OCI-LY1 (cell line): ENCODE measurements at regions not wholly inside any gene's neighbourhood (a gene's known extent, or its start where the extent isn't known, plus 50 kb on each side); places are given as distances from the start of the nearest gene placed in this dataset.

Source experiments
- H2AFZ ChIP-seq: fragments of 200-600 bp; sonication (generic), shearing (Covaris generic); 2 replicates; pipeline ENCODE4 v1.6.0; 2014; ENCODE audit warnings: antibody characterized with exemption, mild to moderate bottlenecking, low read length
- H3F3A ChIP-seq: fragments of 200-600 bp; sonication (generic), shearing (Covaris generic); 2 replicates; pipeline ENCODE4 v1.6.0; 2014; ENCODE audit warnings: mild to moderate bottlenecking, antibody characterized with exemption, low read length, moderate library complexity; ENCODE audit not compliant: insufficient read depth
- H3K27ac ChIP-seq: fragments of 200-600 bp; sonication (generic); 2 replicates; pipeline ENCODE4 v1.5.1; 2014; ENCODE audit warnings: low read length, mixed run types, mild to moderate bottlenecking, low read depth; ENCODE audit not compliant: poor library complexity, severe bottlenecking
- H3K27me3 ChIP-seq: fragments of 200-600 bp; sonication (generic); 2 replicates; pipeline ENCODE4 v1.6.0; 2014; ENCODE audit warnings: antibody characterized with exemption, mild to moderate bottlenecking, low read length, moderate library complexity; ENCODE audit not compliant: insufficient read depth
- H3K36me3 ChIP-seq: fragments of 200-600 bp; sonication (generic); 2 replicates; pipeline ENCODE4 v1.6.1; 2014; ENCODE audit warnings: mild to moderate bottlenecking, antibody characterized with exemption, low read length, moderate library complexity, mixed read lengths; ENCODE audit not compliant: insufficient read depth
- H3K4me1 ChIP-seq: fragments of 200-600 bp; sonication (generic); 2 replicates; pipeline ENCODE4 v1.5.1; 2014; ENCODE audit warnings: mild to moderate bottlenecking, low read length, moderate library complexity; ENCODE audit not compliant: insufficient read depth, severe bottlenecking
- H3K4me2 ChIP-seq: fragments of 200-600 bp; sonication (generic), shearing (Covaris generic); 2 replicates; pipeline ENCODE4 v1.6.1; 2014; ENCODE audit warnings: low read length
- H3K4me3 ChIP-seq: fragments of 200-600 bp; sonication (generic); 2 replicates; pipeline ENCODE4 v1.5.1; 2014; ENCODE audit warnings: low read length, low read depth, mild to moderate bottlenecking, mixed read lengths; ENCODE audit not compliant: poor library complexity, severe bottlenecking
- H3K79me2 ChIP-seq: fragments of 200-600 bp; shearing (Covaris generic); 2 replicates; pipeline ENCODE4 v1.6.1; 2016; ENCODE audit warnings: mixed run types, low read length, mixed read lengths; ENCODE audit not compliant: insufficient read depth
- H3K9ac ChIP-seq: fragments of 200-600 bp; sonication (generic), shearing (Covaris generic); 2 replicates; pipeline ENCODE4 v1.6.1; 2014; ENCODE audit warnings: mild to moderate bottlenecking, low read length, mixed read lengths
- H3K9me2 ChIP-seq: fragments of 200-600 bp; sonication (generic), shearing (Covaris generic); 2 replicates; pipeline ENCODE4 v1.6.1; 2014; ENCODE audit warnings: low read depth, mild to moderate bottlenecking, low read length, mixed read lengths
- H3K9me3 ChIP-seq: fragments of 200-600 bp; shearing (Covaris generic); 2 replicates; pipeline ENCODE4 v1.6.1; 2014; ENCODE audit warnings: low read length, mixed read lengths
- H4K20me1 ChIP-seq: fragments of 200-600 bp; sonication (generic), shearing (Covaris generic); 2 replicates; pipeline ENCODE4 v1.6.0; 2016; ENCODE audit warnings: mild to moderate bottlenecking, low read length; ENCODE audit not compliant: insufficient read depth
- EZH2 ChIP-seq: fragments of 200-600 bp; sonication (generic), shearing (Covaris generic); IDR thresholded peaks from 2 replicates; pipeline ENCODE4 v1.8.0; 2017; ENCODE audit warnings: borderline replicate concordance, mixed run types, mild to moderate bottlenecking, antibody characterized with exemption, low read length, moderate library complexity, mixed read lengths
- TF ChIP-seq, protein P1 (sequence below): fragments of 200-600 bp; sonication (generic), shearing (Covaris generic); IDR thresholded peaks from 2 replicates; pipeline ENCODE4 v1.5.1; 2017; ENCODE audit warnings: mild to moderate bottlenecking, antibody characterized with exemption, low read length, moderate library complexity, mixed read lengths

DNA sequence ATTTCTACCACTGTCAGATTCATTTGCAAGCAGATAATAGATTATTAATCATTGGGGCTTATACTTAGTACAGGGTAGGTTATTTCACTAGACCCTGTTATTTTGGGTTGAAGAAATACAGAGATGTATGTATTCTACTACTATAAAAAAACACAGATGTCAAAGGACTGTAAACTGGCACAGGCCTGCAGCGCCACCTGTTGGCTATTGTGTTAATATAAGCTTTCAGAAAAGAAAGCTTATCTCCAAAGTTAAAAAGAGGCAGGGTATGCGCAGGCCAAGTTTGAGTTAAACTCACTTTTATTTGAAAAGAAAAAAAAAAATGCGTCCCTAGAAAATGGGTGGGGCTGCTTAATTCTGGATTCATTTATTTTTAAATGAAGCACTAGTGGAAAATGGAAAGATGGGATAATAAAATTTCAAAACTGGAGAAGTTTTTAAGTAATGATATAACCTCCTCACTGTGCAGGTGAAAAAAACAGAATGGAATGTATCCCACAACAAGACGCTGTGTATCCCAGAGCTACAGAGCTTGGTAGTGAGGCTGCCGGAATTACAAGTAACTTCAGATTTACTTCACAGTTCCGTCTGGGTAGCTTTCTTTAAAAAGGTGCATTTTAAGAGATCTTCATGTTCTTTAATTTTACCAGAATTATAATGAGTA is 407.2 kb upstream of the TGFBR2 start:
- Histone ChIP-seq H4K20me1 (no peaks in the 10 kb centered on the region), H3K27ac (no peak overlapping the region), H3K27me3 (no peaks in the 10 kb centered on the region), H3K4me2 (no peak overlapping the region), H2AFZ (no peak overlapping the region), H3K9me3 (no peaks in the 10 kb centered on the region), H3K4me1 (peaks cover 7% of the 10 kb centered on the region), H3K36me3 (no peaks in the 10 kb centered on the region), H3K9me2 (no peaks in the 10 kb centered on the region), H3K9ac (no peak overlapping the region), H3K4me3 (no peak overlapping the region), H3F3A (no peaks in the 10 kb centered on the region), H3K79me2 (no peaks in the 10 kb centered on the region)
- TF ChIP-seq EZH2, result no peak
- TF ChIP-seq, protein P1, sequence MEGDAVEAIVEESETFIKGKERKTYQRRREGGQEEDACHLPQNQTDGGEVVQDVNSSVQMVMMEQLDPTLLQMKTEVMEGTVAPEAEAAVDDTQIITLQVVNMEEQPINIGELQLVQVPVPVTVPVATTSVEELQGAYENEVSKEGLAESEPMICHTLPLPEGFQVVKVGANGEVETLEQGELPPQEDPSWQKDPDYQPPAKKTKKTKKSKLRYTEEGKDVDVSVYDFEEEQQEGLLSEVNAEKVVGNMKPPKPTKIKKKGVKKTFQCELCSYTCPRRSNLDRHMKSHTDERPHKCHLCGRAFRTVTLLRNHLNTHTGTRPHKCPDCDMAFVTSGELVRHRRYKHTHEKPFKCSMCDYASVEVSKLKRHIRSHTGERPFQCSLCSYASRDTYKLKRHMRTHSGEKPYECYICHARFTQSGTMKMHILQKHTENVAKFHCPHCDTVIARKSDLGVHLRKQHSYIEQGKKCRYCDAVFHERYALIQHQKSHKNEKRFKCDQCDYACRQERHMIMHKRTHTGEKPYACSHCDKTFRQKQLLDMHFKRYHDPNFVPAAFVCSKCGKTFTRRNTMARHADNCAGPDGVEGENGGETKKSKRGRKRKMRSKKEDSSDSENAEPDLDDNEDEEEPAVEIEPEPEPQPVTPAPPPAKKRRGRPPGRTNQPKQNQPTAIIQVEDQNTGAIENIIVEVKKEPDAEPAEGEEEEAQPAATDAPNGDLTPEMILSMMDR, result peak; percentile 84

DNA sequence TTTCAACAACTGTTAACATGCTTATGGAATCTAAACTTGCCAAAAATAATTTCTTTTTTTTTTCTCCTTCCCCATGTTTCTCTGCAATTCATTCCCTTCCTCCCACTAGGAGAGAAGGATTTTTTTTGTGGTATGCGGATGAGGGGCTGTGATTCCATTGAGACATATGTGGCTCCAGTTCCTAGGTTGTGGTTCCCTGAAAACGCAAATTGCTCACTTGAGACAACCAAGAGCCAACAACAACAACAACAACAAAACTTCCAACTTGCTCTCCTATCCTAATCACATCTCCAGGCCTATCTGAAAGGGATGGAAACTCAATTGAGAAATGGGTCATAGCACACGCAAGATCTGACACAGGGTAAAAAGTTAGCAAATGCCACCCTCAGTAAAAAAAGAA is 406.5 kb upstream of the TGFBR2 start:
- Histone ChIP-seq H3K9me3 (no peaks in the 10 kb centered on the region), H3K27me3 (no peaks in the 10 kb centered on the region), H3K36me3 (no peaks in the 10 kb centered on the region), H3K79me2 (no peaks in the 10 kb centered on the region), H3K27ac (no peak overlapping the region), H3K9ac (no peak overlapping the region), H3K4me2 (no peak overlapping the region), H3K9me2 (no peaks in the 10 kb centered on the region), H3K4me3 (no peak overlapping the region), H3K4me1 (peaks cover 7% of the 10 kb centered on the region), H3F3A (no peaks in the 10 kb centered on the region), H2AFZ (no peak overlapping the region), H4K20me1 (no peaks in the 10 kb centered on the region)
- TF ChIP-seq, protein P1, result no peak
- TF ChIP-seq EZH2, result no peak

DNA sequence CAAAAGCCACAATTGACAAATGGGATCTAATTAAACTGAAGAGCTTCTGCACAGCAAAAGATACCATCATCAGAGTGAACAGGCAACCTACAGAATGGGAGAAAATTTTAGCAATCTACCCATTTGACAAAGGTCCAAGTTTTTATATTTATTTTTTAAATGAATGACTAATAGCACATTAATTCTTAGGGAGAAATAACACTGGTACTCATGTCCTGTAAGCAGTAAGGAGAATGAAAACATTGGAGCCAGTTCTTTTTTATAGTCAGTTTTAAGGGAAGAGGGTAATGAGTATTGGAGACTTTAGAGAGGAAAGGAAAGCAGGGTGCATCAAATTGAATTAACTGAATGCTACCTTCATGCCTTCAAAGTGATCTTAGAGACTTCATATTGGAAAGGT is 404.7 kb upstream of the TGFBR2 start:
- Histone ChIP-seq H3K9me3 (no peaks in the 10 kb centered on the region), H3K4me2 (no peak overlapping the region), H3K79me2 (no peaks in the 10 kb centered on the region), H4K20me1 (no peaks in the 10 kb centered on the region), H3K27me3 (no peaks in the 10 kb centered on the region), H3K9me2 (no peaks in the 10 kb centered on the region), H3F3A (no peaks in the 10 kb centered on the region), H3K27ac (no peak overlapping the region), H3K36me3 (no peaks in the 10 kb centered on the region), H3K4me1 (peaks cover 3% of the 10 kb centered on the region), H2AFZ (no peak overlapping the region), H3K4me3 (no peak overlapping the region), H3K9ac (no peak overlapping the region)
- TF ChIP-seq, protein P1, result no peak
- no peak for TF ChIP-seq EZH2
